HCT116 (cell line): ENCODE measurements at regions not wholly inside any gene's neighbourhood (a gene's known extent, or its start where the extent isn't known, plus 50 kb on each side); places are given as distances from the start of the nearest gene placed in this dataset.

Experiments
- ATAC-seq: fragments of 200-7000 bp; cut with Tn5 transposase; 2 replicates; pipeline ENCODE4 v1.9.1; 2020; ENCODE audit warnings: mild to moderate bottlenecking, moderate library complexity
- BruUV-seq: library from RNA; stranded (reverse); fragments of 400-500 nt; replicated peaks from 2 replicates; lab custom pipeline; 2021; lab: Mats Ljungman, UMichigan
- CTCF ChIA-PET: fragments of 300-600 bp; sonication (Branson Sonifier 250); formaldehyde crosslinking; loops from one replicate; lab custom pipeline; 2021; ENCODE audit warnings: antibody characterized with exemption; lab: Charles Lee
- POLR2A ChIA-PET: fragments of 300-600, 350-600 bp; sonication (Branson Sonifier 250); formaldehyde crosslinking; loops from one replicate; lab custom pipeline; 2021; ENCODE audit warnings: antibody characterized with exemption; lab: Charles Lee
- RAD21 ChIA-PET, 2 experiments: fragments of 300-600 bp; sonication (Branson Sonifier 250); formaldehyde crosslinking; loops; one replicate each; lab custom pipeline; 2023; ENCODE audit warnings: low total read pairs in 2 of 2; ENCODE audit not compliant: uncharacterized antibody in 2 of 2, unreplicated experiment in 2 of 2, low non-redundant PET in 1 of 2; lab: Charles Lee
- DNase-seq: peaks from one replicate; pipeline ENCODE4 v3.0.0-alpha.2; 2010; ENCODE audit warnings: low read depth, low spot score
- H2AFZ ChIP-seq: fragments of 200-600 bp; shearing (Covaris generic), sonication (generic); 2 replicates; pipeline ENCODE4 v1.6.1; 2017; ENCODE audit warnings: low read depth, mixed run types, mixed read lengths, antibody characterized with exemption, low read length; ENCODE audit not compliant: poor library complexity, severe bottlenecking
- H3K27ac ChIP-seq: 2 replicates; pipeline ENCODE4 v1.5.1; 2012; ENCODE audit warnings: low read depth, low read length
- H3K27me3 ChIP-seq: fragments of 200-600 bp; sonication (generic); 2 replicates; pipeline ENCODE4 v1.6.1; 2016; ENCODE audit warnings: mixed run types, low read length, mixed read lengths; ENCODE audit not compliant: insufficient read depth
- H3K36me3 ChIP-seq, 2 experiments: fragments of 200-500 bp in 1 of 2; fragments of 200-600 bp in 1 of 2; sonication (Bioruptor generic) in 1 of 2; sonication (generic) in 1 of 2; 2 replicates each; pipeline versions ENCODE4 v1.5.1 to v1.6.1; 2014 to 2016; ENCODE audit warnings: low read length in 2 of 2, inconsistent platforms in 1 of 2, mixed read lengths in 1 of 2, mixed run types in 1 of 2; ENCODE audit not compliant: insufficient read depth in 2 of 2, control insufficient read depth in 1 of 2
- H3K4me1 ChIP-seq, 2 experiments: fragments of 200-600 bp in 1 of 2; sonication (generic) in 1 of 2; 2 replicates each; pipeline versions ENCODE4 v1.5.1 to v1.6.1; 2012 to 2017; ENCODE audit warnings: low read length in 2 of 2, inconsistent platforms in 1 of 2, mild to moderate bottlenecking in 1 of 2, mixed read lengths in 1 of 2, mixed run types in 1 of 2, moderate library complexity in 1 of 2; ENCODE audit not compliant: insufficient read depth in 2 of 2, control insufficient read depth in 1 of 2
- H3K4me2 ChIP-seq: fragments of 200-600 bp; sonication (generic); 2 replicates; pipeline ENCODE4 v1.6.1; 2017; ENCODE audit warnings: mixed run types, low read length, mixed read lengths
- H3K4me3 ChIP-seq, 2 experiments: fragments of 200-600 bp in 1 of 2; sonication (generic) in 1 of 2; replicated peaks in 1 of 2; 2 replicates each; pipeline ENCODE4 v1.5.1; 2011 to 2016; ENCODE audit warnings: low read length in 2 of 2, control low read depth in 1 of 2, low read depth in 1 of 2, mild to moderate bottlenecking in 1 of 2, mixed read lengths in 1 of 2, mixed run types in 1 of 2
- H3K79me2 ChIP-seq: fragments of 200-600 bp; sonication (generic); 2 replicates; pipeline ENCODE4 v1.6.1; 2017; ENCODE audit warnings: mild to moderate bottlenecking, mixed run types, low read length, moderate library complexity, mixed read lengths; ENCODE audit not compliant: insufficient read depth
- H3K9ac ChIP-seq: fragments of 200-600 bp; sonication (generic); 2 replicates; pipeline ENCODE4 v1.6.1; 2016; ENCODE audit warnings: low read length, mixed read lengths
- H3K9me2 ChIP-seq: fragments of 200-600 bp; sonication (generic), shearing (Covaris generic); 2 replicates; pipeline ENCODE4 v1.6.1; 2017; ENCODE audit warnings: mixed run types, mild to moderate bottlenecking, moderate library complexity; ENCODE audit not compliant: insufficient read depth
- H3K9me3 ChIP-seq, 2 experiments: fragments of 200-500 bp in 1 of 2; fragments of 200-600 bp in 1 of 2; sonication (Bioruptor generic) in 1 of 2; sonication (generic) in 1 of 2; 2 replicates each; pipeline ENCODE4 v1.6.1; 2014 to 2017; ENCODE audit warnings: low read length in 2 of 2, mixed read lengths in 2 of 2, inconsistent platforms in 1 of 2, low read depth in 1 of 2, mild to moderate bottlenecking in 1 of 2, mixed run types in 1 of 2, moderate library complexity in 1 of 2; ENCODE audit not compliant: control insufficient read depth in 1 of 2, insufficient read depth in 1 of 2
- H4K20me1 ChIP-seq: fragments of 200-600 bp; sonication (generic), shearing (Covaris generic); 2 replicates; pipeline ENCODE4 v1.6.1; 2017; ENCODE audit warnings: mixed run types, mild to moderate bottlenecking, moderate library complexity; ENCODE audit not compliant: insufficient read depth
- CBX3 ChIP-seq: IDR thresholded peaks from 2 replicates; pipeline ENCODE4 v1.6.1; 2012; ENCODE audit warnings: low read depth
- CEBPB ChIP-seq: IDR thresholded peaks from 2 replicates; pipeline ENCODE4 v1.6.1; 2012; ENCODE audit warnings: low read depth
- CTCF ChIP-seq, 3 experiments: fragments of 200-600 bp in 1 of 3; sonication (generic) in 1 of 3; IDR thresholded peaks in 2 of 3; conservative IDR thresholded peaks in 1 of 3; 2 replicates each; pipeline ENCODE4 v1.5.1; 2012 to 2017; ENCODE audit warnings: low read depth in 2 of 3, low read length in 2 of 3, antibody characterized with exemption in 1 of 3, borderline replicate concordance in 1 of 3, control low read depth in 1 of 3, mild to moderate bottlenecking in 1 of 3, mixed read lengths in 1 of 3, mixed run types in 1 of 3, moderate library complexity in 1 of 3; ENCODE audit not compliant: insufficient read depth in 1 of 3
- EGR1 ChIP-seq: IDR thresholded peaks from 2 replicates; pipeline ENCODE4 v1.6.1; 2012; ENCODE audit warnings: low read depth
- EZH2 ChIP-seq: fragments of 200-600 bp; sonication (generic); IDR thresholded peaks from 2 replicates; pipeline ENCODE4 v1.6.1; 2017; ENCODE audit warnings: antibody characterized with exemption, mixed run types
- EZH2phosphoT487 ChIP-seq: fragments of 200-600 bp; IDR thresholded peaks from 2 replicates; pipeline ENCODE4 v1.6.1; 2018; ENCODE audit warnings: antibody characterized with exemption, borderline replicate concordance
- FOSL1 ChIP-seq: IDR thresholded peaks from 2 replicates; pipeline ENCODE4 v1.6.1; 2012; ENCODE audit warnings: low read depth
- JUND ChIP-seq: IDR thresholded peaks from 2 replicates; pipeline ENCODE4 v1.6.1; 2012
- POLR2AphosphoS5 ChIP-seq: IDR thresholded peaks from 2 replicates; pipeline ENCODE4 v1.6.1; 2011; ENCODE audit warnings: mild to moderate bottlenecking, low read depth, low read length, moderate library complexity
- SIN3A ChIP-seq: IDR thresholded peaks from 2 replicates; pipeline ENCODE4 v1.6.1; 2012; ENCODE audit warnings: low read depth
- TCF7L2 ChIP-seq: IDR thresholded peaks from 2 replicates; pipeline ENCODE4 v1.7.0; 2011; ENCODE audit warnings: borderline replicate concordance, inconsistent platforms; ENCODE audit not compliant: insufficient read depth, insufficient read length; ENCODE audit errors: extremely low read depth
- YY1 ChIP-seq: IDR thresholded peaks from 2 replicates; pipeline ENCODE4 v1.6.1; 2011; ENCODE audit warnings: low read length, low read depth, moderate library complexity, mild to moderate bottlenecking; ENCODE audit not compliant: insufficient replicate concordance; ENCODE audit errors: extremely low read depth
- ZBTB33 ChIP-seq: IDR thresholded peaks from 2 replicates; pipeline ENCODE4 v1.6.1; 2011; ENCODE audit warnings: mild to moderate bottlenecking, low read length, moderate library complexity; ENCODE audit not compliant: insufficient replicate concordance; ENCODE audit errors: extremely low read depth
- ZNF274 ChIP-seq: fragments of 200-500 bp; sonication (Bioruptor generic); IDR thresholded peaks from 2 replicates; pipeline ENCODE4 v1.6.1; 2014; ENCODE audit warnings: mild to moderate bottlenecking, low read depth, low read length, inconsistent platforms
- intact Hi-C: fragments of 100-400 bp; cut with micrococcal nuclease; formaldehyde crosslinking; loops from 2 replicates; pipeline ENCODE4 v1.10.0; 2022
- TF ChIP-seq, protein P1 (sequence below): IDR thresholded peaks from 2 replicates; pipeline ENCODE4 v1.6.1; 2012
- TF ChIP-seq, protein P2 (sequence below): IDR thresholded peaks from 2 replicates; pipeline ENCODE4 v1.6.1; 2012

- Histone ChIP-seq H3K4me3 (no peak overlapping the region), H3K9me3 (no peaks in the 10 kb centered on the region), H3K27ac (no peak overlapping the region), H3K27me3 (no peaks in the 10 kb centered on the region), H3K4me1 (no peaks in the 10 kb centered on the region), H3K79me2 (no peaks in the 10 kb centered on the region), H4K20me1 (no peaks in the 10 kb centered on the region), H3K4me2 (no peak overlapping the region), H3K9me2 (no peaks in the 10 kb centered on the region), H2AFZ (no peak overlapping the region), H3K9ac (no peak overlapping the region), H3K36me3 (no peaks in the 10 kb centered on the region)
- POLR2A ChIA-PET = no interaction called here
- CTCF ChIA-PET = no interaction called here
- no TSS peak for BruUV-seq
- DNase-seq (no peak), ATAC-seq (no peak)
- TF ChIP-seq, protein P1, sequence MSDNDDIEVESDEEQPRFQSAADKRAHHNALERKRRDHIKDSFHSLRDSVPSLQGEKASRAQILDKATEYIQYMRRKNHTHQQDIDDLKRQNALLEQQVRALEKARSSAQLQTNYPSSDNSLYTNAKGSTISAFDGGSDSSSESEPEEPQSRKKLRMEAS = no peak
- no peak for TF ChIP-seq FOSL1
- TF ChIP-seq CBX3 = no peak
- no peak for TF ChIP-seq CTCF (IDR thresholded peaks at IDR 0.05 in 2 of 3, conservative IDR thresholded peaks at IDR 0.05 in 1 of 3; ENCODE audit: borderline replicate concordance in 1 of 3, insufficient read depth in 1 of 3, low read depth in 2 of 3, low read length in 2 of 3)
- no peak for TF ChIP-seq CEBPB
- TF ChIP-seq JUND = no peak
- TF ChIP-seq, protein P2, sequence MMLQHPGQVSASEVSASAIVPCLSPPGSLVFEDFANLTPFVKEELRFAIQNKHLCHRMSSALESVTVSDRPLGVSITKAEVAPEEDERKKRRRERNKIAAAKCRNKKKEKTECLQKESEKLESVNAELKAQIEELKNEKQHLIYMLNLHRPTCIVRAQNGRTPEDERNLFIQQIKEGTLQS = no peak
- RAD21 ChIA-PET = no interaction called here
- intact Hi-C loops = no loop called here
Measured at GRCh38 chr6:21844120-21844917, 250.8 kb downstream of the SOX4 start.

DNA sequence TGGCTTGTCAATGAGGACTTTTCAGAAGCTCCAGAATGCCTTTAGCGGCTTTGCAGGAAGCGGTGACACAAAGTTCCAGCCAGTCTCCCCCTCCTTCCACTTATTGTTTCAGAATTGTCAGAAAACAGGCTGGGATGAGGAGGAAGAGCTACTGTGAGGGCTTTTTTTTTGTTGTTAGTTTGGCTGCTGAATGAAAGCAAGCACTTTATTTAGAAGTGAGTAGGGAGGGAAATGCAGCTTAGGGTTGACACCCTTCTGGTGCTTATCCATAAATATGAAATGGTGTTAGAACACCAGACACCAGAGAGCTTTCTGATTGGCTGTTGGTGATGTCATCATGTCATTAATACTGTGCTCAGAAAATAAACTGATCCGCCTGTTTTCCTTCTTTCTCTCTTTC is 251.5 kb downstream of the SOX4 start:
- POLR2A ChIA-PET = no interaction called here
- H3K9ac ChIP-seq = no peak overlapping the region
- BruUV-seq = no TSS peak
- no peak for TF ChIP-seq EZH2
- TF ChIP-seq EGR1 = no peak
- TF ChIP-seq YY1 = no peak
- TF ChIP-seq FOSL1 = no peak
- TF ChIP-seq CEBPB = no peak
- TF ChIP-seq POLR2AphosphoS5 = no peak
- TF ChIP-seq SIN3A = no peak
- TF ChIP-seq TCF7L2 = no peak
- TF ChIP-seq CBX3 = no peak
- no peak for TF ChIP-seq ZNF274
- no peak for TF ChIP-seq EZH2phosphoT487
- TF ChIP-seq ZBTB33 = no peak
- TF ChIP-seq JUND = no peak

More for the DNA sequence above, 251.5 kb downstream of the SOX4 start:
- intact Hi-C loops = no loop called here
- ChIA-PET CTCF (no interaction called here), RAD21 (no interaction called here)
- Histone ChIP-seq H3K4me1 (no peaks in the 10 kb centered on the region), H3K4me2 (no peak overlapping the region), H3K9me2 (no peaks in the 10 kb centered on the region), H3K4me3 (no peak overlapping the region), H3K27me3 (no peaks in the 10 kb centered on the region), H4K20me1 (no peaks in the 10 kb centered on the region), H3K79me2 (no peaks in the 10 kb centered on the region), H3K36me3 (no peaks in the 10 kb centered on the region), H2AFZ (no peak overlapping the region), H3K27ac (no peak overlapping the region), H3K9me3 (no peaks in the 10 kb centered on the region)
- DNase-seq (no peak), ATAC-seq (no peak)
